GM12878 (cell line): ENCODE measurements at regions not wholly inside any gene's neighbourhood (a gene's known extent, or its start where the extent isn't known, plus 50 kb on each side); places are given as distances from the start of the nearest gene placed in this dataset.

Experiments used
- ATAC-seq: fragments of 200-7000 bp; cut with Tn5 transposase; 3 replicates; pipeline ENCODE4 v1.9.1; 2020; ENCODE audit warnings: mild to moderate bottlenecking, moderate library complexity
- BruUV-seq: library from RNA; stranded (reverse); fragments of 400-500 nt; replicated peaks from 2 replicates; lab custom pipeline; 2021; lab: Mats Ljungman, UMichigan
- CTCF ChIA-PET: fragments of 300-600 bp; sonication (Branson Sonifier 250); formaldehyde crosslinking; extraction: SDS; loops from one replicate; lab custom pipeline; 2021; ENCODE audit warnings: inconsistent platforms; lab: Yijun Ruan, JAX
- POLR2A ChIA-PET: fragments of 350-600 bp; formaldehyde crosslinking; extraction: SDS; loops from one replicate; lab custom pipeline; 2021; ENCODE audit warnings: inconsistent platforms; lab: Charles Lee
- RAD21 ChIA-PET: fragments of 300-600 bp; sonication (Branson Sonifier 250); formaldehyde crosslinking; loops from one replicate; lab custom pipeline; 2023; ENCODE audit warnings: antibody characterized with exemption; ENCODE audit not compliant: unreplicated experiment; lab: Charles Lee
- SMC1A ChIA-PET: fragments of 300-600 bp; sonication (Branson Sonifier 250); formaldehyde crosslinking; loops from one replicate; lab custom pipeline; 2023; ENCODE audit not compliant: unreplicated experiment, uncharacterized antibody; lab: Charles Lee
- DNase-seq: peaks from one replicate; pipeline ENCODE4 v3.0.0-alpha.2; 2011; ENCODE audit warnings: low read depth, low spot score
- FAIRE-seq: peaks from 3 replicates; lab custom pipeline; 2011; peaks lifted over from hg19 to GRCh38; lab: Jason Lieb, UNC
- H2AFZ ChIP-seq: 2 replicates; pipeline ENCODE4 v1.6.0; 2011; ENCODE audit warnings: low read depth, low read length, control low read depth; ENCODE audit not compliant: control insufficient read depth
- H3K27ac ChIP-seq: 2 replicates; pipeline ENCODE4 v1.5.1; 2011; ENCODE audit warnings: control low read depth; ENCODE audit not compliant: control insufficient read depth, insufficient read depth
- H3K27me3 ChIP-seq, 2 experiments: replicated peaks in 1 of 2; 2 replicates each; pipeline versions ENCODE4 v1.6.0 to v1.6.1; 2011; ENCODE audit warnings: low read length in 1 of 2; ENCODE audit not compliant: control insufficient read depth in 2 of 2, insufficient read depth in 2 of 2
- H3K36me3 ChIP-seq, 2 experiments: 2 replicates each; pipeline ENCODE4 v1.5.1; 2011; ENCODE audit warnings: low read length in 1 of 2; ENCODE audit not compliant: control insufficient read depth in 2 of 2, insufficient read depth in 2 of 2
- H3K4me1 ChIP-seq: 2 replicates; pipeline ENCODE4 v1.6.1; 2011; ENCODE audit warnings: mild to moderate bottlenecking, low read length, moderate library complexity, mixed read lengths; ENCODE audit not compliant: control insufficient read depth, insufficient read depth
- H3K4me2 ChIP-seq: 2 replicates; pipeline ENCODE4 v1.6.0; 2011; ENCODE audit warnings: control low read depth; ENCODE audit not compliant: control insufficient read depth, insufficient read depth
- H3K4me3 ChIP-seq: fragments of 200-600 bp; sonication (generic); 2 replicates; pipeline ENCODE4 v1.5.1; 2016
- H3K79me2 ChIP-seq: 2 replicates; pipeline ENCODE4 v1.6.0; 2011; ENCODE audit warnings: low read length; ENCODE audit not compliant: control insufficient read depth, insufficient read depth
- H3K9ac ChIP-seq: 2 replicates; pipeline ENCODE4 v1.8.0; 2011; ENCODE audit warnings: low read length, control low read depth, mixed read lengths; ENCODE audit not compliant: control insufficient read depth, insufficient read depth
- H3K9me3 ChIP-seq: replicated peaks from 3 replicates; pipeline ENCODE4 v1.5.1; 2011; ENCODE audit warnings: mild to moderate bottlenecking, low read length; ENCODE audit not compliant: control insufficient read depth, insufficient read depth
- H4K20me1 ChIP-seq: 2 replicates; pipeline ENCODE4 v1.6.0; 2011; ENCODE audit not compliant: control insufficient read depth, insufficient read depth
- E2F8 ChIP-seq: fragments of 450-650 bp; IDR thresholded peaks from 2 replicates; pipeline ENCODE4 v1.6.1; 2018; ENCODE audit warnings: mild to moderate bottlenecking, low read depth, moderate library complexity; ENCODE audit not compliant: partially characterized antibody
- ETV6 ChIP-seq, 2 experiments: fragments of 450-650 bp in 1 of 2; IDR thresholded peaks in 1 of 2; conservative IDR thresholded peaks in 1 of 2; 2 replicates each; pipeline ENCODE4 v1.6.1; 2014; ENCODE audit warnings: antibody characterized with exemption in 1 of 2, borderline replicate concordance in 1 of 2, low read depth in 1 of 2, mild to moderate bottlenecking in 1 of 2, moderate library complexity in 1 of 2
- GATAD2B ChIP-seq: fragments of 450-650 bp; conservative IDR thresholded peaks from 2 replicates; pipeline ENCODE4 v1.6.1; 2017; ENCODE audit warnings: low read depth, mild to moderate bottlenecking, moderate library complexity
- MEF2A ChIP-seq: IDR thresholded peaks from 2 replicates; pipeline ENCODE4 v1.6.1; 2011; ENCODE audit warnings: low read depth, mild to moderate bottlenecking, low read length, moderate library complexity; ENCODE audit not compliant: insufficient read depth
- PAX5 ChIP-seq: IDR thresholded peaks from 2 replicates; pipeline ENCODE4 v1.6.1; 2011; ENCODE audit warnings: low read depth, low read length, borderline replicate concordance
- SRF ChIP-seq, 2 experiments: IDR thresholded peaks; 2 replicates each; pipeline ENCODE4 v1.6.1; 2011; ENCODE audit warnings: low read depth in 2 of 2, low read length in 2 of 2, mild to moderate bottlenecking in 1 of 2, moderate library complexity in 1 of 2
- SUZ12 ChIP-seq: fragments of 200-600 bp; sonication (generic); IDR thresholded peaks from one replicate; pipeline ENCODE4 v1.6.1; 2018; ENCODE audit warnings: antibody characterized with exemption, mild to moderate bottlenecking; ENCODE audit not compliant: unreplicated experiment
- TARDBP ChIP-seq: IDR thresholded peaks from 2 replicates; pipeline ENCODE4 v1.6.1; 2016; ENCODE audit warnings: borderline replicate concordance
- ZNF622 ChIP-seq: fragments of 450-650 bp; IDR thresholded peaks from 2 replicates; pipeline ENCODE4 v1.6.1; 2017; ENCODE audit warnings: mild to moderate bottlenecking, inconsistent platforms
- WGBS: methylation state at CpG from one replicate; pipeline ENCODE4 v1.1.6; 2016; ENCODE audit warnings: low lambda C conversion rate; ENCODE audit not compliant: insufficient replicate concordance, insufficient coverage; ENCODE audit errors: missing lambda C conversion rate; 5-methylcytosine and 5-hydroxymethylcytosine counted together
- in situ Hi-C: fragments of 300-500 bp; cut with MboI; formaldehyde crosslinking; loops from 9 replicates; pipeline ENCODE4 v1.14.3; 2018; ENCODE audit warnings: mixed read lengths
- intact Hi-C: fragments of 100-400 bp; cut with micrococcal nuclease; formaldehyde crosslinking; loops from one replicate; pipeline ENCODE4 v1.14.2; 2022; ENCODE audit not compliant: unreplicated experiment

DNA sequence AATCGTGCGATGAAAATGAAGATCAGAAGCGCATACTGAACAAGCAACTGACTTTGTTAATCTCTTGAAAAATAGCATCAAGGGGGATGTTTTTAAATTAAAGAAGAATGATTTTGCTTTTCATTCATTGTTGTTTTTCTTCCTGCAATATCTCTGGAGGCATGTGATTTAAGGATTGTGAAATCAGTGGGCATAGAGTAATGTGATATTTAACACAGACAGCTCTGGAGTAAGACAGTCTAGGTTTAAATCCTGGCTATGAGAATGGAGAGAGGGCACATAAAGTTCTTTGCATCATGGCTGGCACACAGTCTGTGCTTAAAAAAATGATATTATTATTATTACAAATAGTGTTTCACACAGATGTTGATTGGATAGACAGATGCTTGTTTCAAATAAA is 243.1 kb upstream of the NBEA start:
- in situ Hi-C loops: no loop called here
- no peak for FAIRE-seq
- Histone ChIP-seq H3K36me3 (no peaks in the 10 kb centered on the region), H3K9me3 (no peaks in the 10 kb centered on the region; the same call in 2 of the 3 replicates), H3K4me2 (no peak overlapping the region), H3K9ac (no peak overlapping the region), H4K20me1 (no peaks in the 10 kb centered on the region), H3K27ac (no peak overlapping the region), H3K27me3 (no peaks in the 10 kb centered on the region; a peak in 1 of 4 replicates), H3K4me1 (no peaks in the 10 kb centered on the region), H2AFZ (no peak overlapping the region), H3K4me3 (no peak overlapping the region), H3K79me2 (no peaks in the 10 kb centered on the region)
- ATAC-seq: no peak
- intact Hi-C loops: no loop called here
- ChIA-PET SMC1A (no interaction called here), POLR2A (no interaction called here), RAD21 (no interaction called here), CTCF (no interaction called here)
- BruUV-seq: no TSS peak
- DNase-seq: no peak
- 77% methylated on average over 3 of the region's 3 CpGs for WGBS
- TF ChIP-seq MEF2A (no peak), E2F8 (no peak), ZNF622 (no peak), TARDBP (no peak), SUZ12 (no peak), GATAD2B (no peak), SRF (IDR thresholded peaks at IDR 0.05; ENCODE audit: low read depth in 2 of 2, low read length in 2 of 2) (no peak), ETV6 (conservative IDR thresholded peaks at IDR 0.05 in 1 of 2, IDR thresholded peaks at IDR 0.05 in 1 of 2; ENCODE audit: borderline replicate concordance in 1 of 2, low read depth in 1 of 2) (no peak), PAX5 (no peak)
